NCI-H748 (cell line): ENCODE measurements at regions not wholly inside any gene's neighbourhood (a gene's known extent, or its start where the extent isn't known, plus 50 kb on each side); places are given as distances from the start of the nearest gene placed in this dataset.

Experiments
- DNase-seq: peaks from one replicate; lab custom pipeline; 2025; ENCODE audit not compliant: unreplicated experiment; lab: John Stamatoyannopoulos, UW

DNA sequence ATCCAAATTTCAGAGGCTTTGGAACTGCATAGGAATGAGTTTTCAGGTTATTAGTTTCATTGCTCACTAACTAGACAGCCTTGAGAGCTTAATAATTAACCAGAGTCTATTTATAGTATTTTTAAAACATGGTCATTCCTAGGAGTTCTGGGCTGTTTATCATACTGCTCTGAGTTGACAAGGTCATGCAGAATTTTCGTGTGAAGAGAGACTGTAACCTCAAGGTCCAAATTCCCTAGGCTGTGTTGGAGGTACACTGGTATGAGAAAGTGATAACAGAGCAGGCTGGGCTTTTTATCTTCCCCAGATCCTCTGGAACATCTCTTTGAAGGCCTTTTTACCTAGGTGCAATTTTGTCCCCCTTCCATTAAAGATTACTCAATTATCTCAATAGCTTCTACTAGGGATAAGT is 736.3 kb downstream of the LTN1 start:
- DNase-seq, result no peak

DNA sequence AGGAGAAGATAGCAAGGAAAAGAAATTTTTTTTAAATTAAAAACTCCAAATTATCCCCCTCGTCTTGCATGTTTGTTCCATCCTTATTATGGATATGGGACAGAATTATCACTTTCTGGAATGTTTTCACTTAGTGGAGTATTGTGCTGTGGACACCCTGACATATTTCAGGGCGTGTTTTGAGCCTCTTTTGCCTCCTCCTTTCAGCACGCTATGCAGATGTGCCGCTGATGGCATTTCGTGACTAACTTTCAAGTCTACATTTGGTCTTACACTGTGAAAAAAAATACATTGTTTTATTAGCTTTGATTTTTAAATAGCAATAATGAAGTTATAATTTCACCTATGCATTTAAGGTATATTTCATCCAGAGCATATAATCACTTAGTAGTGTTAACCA is 738.7 kb downstream of the LTN1 start:
- DNase-seq, result no peak

DNA sequence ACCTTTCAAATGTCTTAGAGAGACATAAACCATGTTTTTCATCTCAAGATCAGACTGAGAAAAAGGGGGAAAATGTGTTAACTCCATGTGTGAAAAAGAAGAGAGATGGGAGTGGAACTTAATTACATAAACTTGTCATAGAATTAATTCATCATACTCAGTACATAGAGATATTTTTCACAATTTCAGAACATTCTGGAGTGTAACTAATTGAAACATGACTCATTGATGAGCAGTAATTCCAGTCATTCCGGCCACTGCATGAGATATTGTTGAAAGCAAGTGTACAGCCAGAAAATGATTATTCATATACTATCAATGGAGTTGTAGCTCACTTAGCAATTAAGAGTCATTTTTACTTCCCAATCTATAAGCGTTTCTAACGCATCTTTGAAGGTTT is 739.3 kb downstream of the LTN1 start:
- no peak for DNase-seq

DNA sequence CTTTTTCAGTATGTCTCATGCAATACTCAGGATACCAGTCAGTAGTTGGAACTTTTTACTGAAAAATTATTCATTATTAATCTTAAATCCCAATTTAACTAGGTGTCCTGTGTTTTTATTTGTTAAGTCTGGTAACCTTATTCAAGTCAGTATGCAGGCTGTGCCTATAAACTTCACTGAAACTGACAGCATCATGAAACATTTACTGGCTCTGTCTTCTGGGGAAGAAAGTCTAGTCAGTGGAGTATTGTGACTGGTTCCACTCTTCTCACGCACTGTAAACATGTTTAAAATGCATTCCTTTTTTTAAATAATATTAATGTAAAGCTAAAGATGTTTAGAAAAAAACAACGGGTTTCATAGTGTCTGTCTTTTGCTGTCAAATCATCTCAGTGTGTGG is 739.7 kb downstream of the LTN1 start:
- DNase-seq, result no peak

DNA sequence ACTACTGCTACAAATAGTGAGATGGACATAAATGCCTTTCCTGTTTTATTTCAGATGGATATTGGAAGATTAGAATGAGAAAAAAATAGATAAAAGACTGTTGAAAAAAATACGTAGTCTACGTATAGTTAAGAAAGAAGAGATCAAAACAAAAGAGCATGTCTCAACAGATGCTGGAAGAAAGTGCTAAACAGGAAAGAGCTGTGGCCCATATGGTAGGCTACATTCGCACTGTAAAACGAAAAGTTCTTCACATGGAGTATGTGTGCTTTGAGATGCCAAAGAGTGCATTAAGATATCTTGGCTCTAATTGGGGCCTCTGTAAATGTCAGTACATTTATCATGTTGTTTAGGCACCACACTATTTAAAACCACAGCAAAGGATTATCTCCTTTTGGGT is 741.7 kb downstream of the LTN1 start:
- no peak for DNase-seq

DNA sequence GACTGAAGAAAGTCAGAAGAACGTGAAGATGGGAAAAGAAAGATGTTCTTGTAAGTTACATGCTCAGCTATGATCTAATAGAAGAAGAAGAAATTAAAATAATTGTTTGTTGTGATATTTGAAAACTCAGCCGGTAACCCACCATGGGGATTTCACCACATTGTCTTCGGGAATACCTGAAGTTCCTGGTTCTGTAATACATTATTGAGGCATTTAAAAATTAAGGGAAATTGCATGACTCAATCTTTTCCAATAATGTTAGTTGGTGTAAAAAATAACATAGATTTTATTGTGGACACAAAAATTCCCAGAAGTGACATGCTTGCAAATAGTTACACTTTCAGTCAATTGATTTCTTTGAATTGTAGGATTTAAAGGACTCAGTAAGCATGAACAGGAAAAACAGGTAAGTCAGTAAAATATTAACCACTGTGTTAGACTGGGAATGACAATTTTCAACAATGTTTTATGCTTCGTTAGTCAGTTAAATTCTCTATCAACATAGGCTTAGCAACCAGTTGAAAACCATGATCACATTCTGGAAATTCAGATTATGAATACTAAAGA is 745.1 kb downstream of the LTN1 start:
- no peak for DNase-seq

DNA sequence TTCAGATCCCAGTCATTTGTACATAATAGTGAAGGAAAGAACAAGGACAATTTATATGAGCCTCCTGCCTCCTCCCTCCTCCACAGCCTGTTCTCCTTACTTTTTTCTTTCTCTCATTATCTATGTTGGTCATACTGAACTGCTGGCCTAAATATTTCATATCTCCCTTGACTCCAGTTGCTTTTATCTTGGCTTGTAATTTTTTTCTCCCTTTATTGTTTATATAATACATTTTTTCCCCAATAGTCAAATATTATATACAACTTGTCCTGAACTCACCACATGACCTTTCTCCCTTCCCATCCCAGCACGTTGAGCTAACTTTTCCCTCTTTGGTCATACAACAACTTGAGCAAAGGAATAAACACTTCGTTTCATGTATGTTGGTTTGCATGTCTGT is 752.1 kb downstream of the LTN1 start:
- DNase-seq, result no peak

DNA sequence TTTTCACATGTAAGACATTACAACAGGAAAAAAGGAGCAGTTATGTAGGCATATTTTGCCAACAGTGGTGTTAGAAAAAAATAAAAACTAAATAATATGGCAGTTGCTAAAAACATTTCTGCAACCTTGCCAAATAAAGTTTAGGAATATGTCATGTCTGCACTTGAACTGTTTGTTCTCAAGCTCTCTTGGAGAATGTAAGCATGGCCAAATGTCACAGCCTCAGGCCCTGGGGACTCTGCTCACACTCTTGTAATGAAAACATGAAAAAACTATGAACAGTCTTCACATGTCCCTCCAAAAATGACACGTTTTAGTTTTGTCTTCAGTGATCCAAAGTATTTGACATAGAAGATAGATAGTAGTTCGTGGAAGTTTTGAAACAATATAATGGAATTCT is 753.3 kb downstream of the LTN1 start:
- no peak for DNase-seq

DNA sequence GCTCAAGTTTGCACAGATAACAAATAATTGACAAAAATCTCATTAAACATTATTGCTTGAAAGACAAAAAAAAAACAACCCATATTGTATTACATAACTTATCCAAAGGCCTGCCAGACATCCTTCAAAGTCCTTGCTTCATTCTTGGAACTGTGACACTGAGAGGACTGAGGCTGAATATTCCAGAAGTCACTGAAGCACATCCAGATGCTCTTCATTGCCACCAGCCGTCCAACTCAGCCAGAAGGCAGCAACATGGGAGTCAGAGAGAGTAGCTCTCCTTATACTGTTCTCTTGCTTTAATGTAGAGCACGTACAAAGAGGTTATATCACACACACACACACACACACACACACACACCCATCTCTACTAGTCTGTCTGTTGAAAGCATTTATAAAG is 755.0 kb downstream of the LTN1 start:
- DNase-seq, result no peak

DNA sequence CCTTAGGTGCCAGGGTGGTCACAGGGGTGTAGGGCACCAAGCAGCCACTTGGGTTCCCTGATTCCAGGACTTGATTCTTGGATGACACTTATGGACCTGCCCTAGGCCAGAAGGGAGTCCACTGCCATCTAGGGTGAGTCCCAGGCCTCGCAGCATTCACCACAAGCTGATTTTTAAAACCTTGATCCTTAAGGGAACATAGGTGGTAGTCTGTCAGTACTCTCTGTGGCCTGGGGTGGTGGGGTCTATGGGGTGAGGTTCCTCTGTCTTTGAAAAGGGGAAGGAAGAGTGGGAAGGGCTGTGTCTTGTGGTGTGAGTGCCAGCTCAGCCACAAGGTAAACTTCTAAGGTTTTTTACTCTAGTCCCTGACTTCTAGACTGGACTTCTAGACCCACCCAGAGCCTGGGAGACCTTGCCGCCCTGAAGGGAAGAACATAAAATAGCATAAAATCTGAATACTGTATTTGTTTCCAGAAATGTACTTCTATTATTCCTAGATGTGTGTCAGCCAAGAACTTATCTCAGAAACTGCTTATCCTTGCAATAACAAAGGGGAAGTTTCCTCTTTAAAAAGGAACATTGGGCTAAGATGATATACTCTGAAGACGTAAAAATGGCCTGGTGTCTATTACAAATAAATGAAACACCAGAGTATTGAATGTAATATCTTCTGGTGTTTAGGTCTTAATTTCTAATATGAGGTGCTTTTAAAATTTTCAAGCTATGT is 757.3 kb downstream of the LTN1 start:
- DNase-seq, result no peak

DNA sequence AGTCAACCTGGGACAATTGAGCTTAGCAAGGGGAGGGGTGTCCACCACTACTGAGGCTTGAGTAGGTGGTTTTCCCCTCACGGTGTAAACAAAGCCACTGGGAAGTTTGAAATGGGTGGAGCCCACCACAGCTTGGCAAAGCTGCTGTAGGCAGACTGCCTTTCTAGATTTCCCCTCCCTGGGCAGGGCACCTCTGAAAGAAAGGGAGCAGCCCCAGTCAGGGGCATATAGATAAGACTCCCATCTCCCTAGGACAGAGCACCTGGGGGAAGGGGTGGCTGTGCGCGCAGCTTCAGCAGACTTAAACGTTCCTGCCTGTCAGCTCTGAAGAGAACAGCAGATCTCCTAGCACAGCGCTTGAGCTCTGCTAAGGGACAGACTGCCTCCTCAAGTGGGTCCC is 758.4 kb downstream of the LTN1 start:
- DNase-seq, result no peak

DNA sequence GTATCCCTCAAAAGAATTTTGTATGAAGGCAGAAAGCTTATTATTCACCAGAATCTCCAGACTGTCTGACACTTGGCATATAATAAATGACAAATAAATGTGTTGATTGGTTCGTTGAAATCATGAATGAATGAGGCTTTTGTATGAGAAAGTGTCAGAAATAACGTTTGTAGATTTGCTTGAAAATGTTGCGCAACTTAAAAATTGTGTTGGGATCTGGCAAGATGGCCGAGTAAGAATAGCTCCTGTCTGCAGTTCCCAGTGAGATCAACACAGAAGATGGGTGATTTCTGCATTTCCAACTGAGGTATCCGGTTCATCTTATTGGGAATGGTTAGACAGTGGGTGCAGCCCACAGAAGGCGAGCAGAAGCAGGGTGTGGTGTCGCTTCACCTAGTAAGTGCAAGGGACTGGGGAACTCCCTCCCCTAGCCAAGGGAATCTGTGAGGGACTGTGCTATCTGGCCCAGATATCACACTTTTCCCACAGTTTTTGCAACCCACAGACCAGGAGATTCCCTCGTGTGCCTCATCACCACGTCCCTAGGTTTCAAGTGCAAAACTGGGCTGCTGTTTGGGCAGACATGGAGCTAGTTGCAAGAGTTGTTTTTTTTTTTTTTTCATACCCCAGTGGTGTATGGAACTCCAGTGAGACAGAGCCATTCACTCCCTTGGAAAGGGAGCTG is 759.0 kb downstream of the LTN1 start:
- DNase-seq, result no peak

DNA sequence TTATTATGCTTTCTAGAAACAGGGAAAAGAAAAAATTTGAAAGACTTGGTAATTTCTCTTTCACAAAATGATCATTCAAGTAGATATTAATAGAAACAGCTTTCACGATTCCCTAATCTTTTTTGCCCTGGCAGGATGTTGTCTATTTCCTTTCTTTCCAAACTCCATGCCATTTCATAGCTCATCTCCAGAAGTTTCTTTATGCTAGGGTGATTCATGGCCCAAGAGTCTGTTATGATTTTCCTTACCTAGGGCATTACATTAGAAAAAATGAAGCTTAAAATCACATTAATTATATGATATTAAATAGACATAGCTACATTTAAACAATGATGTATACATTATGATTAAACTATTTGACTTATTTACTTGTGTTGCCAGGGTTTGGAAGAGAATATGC is 762.1 kb downstream of the LTN1 start:
- no peak for DNase-seq

DNA sequence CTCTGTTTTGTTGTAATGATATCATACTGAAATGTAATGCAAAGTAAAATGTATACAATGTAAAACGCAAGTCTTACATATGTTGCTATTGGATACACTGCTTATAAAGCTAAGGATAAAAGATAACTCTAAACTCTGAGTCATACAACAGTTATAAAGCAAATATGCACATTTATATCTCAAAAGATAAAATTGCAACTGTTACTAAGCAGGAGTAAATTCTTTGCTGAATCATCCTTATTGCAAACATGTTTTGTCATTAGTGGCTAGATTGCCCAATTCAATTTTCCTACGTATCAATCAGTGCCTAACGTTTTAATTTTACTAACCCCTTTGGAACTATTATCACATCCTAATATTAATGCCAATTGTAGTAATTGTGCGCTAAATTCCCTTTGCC is 762.9 kb downstream of the LTN1 start:
- no peak for DNase-seq

DNA sequence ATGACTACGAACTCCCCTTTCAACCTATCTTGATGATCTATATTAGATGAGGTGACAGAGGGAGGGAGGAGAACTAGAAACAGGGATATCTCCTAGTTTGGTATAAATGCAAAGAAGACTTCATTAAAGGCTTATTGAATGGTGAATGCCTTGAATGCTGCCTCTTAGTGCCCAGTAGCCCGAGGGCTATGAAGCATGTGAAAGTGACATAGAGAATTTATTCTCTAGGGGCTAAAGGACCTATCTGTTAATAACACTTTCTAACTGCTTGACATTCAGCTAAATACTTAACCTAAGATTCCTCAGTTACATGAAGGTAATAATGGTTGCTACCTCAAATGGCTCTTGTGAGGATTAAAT is 764.1 kb downstream of the LTN1 start:
- DNase-seq, result no peak

DNA sequence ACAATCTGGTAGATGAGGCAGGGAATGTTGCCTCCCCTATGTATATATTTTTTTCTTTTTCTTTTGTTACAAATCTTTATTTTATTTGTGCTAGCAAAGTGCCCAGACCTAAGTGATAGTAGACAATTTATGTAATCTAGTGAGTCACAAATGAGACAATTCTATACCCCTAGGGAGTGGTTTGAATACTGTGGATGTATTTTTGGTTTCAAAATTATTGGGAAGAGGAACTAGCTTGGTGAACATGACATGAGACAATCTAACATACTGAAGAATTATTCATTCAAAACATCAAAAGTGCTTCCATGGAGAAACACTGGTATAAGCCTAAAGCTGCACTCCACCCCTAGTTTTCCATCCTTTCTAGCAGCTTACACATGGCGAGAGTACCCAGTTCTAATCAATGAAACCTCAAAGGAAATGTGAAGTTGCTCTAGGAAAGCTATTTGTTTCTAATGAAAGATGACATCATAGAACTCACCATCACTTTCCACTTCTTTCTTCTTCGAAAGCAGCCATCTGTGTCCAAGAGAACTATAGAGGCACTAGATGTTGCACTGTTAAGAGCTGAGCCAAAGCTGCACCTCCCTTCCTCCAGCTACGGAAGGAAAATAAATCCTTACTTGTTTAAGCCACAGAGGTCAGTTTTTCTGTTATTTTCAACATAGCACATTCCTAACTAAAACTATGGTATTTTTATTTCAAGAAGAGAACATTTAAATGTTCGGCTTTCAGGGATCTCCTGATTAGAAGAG is 764.6 kb downstream of the LTN1 start:
- no peak for DNase-seq

DNA sequence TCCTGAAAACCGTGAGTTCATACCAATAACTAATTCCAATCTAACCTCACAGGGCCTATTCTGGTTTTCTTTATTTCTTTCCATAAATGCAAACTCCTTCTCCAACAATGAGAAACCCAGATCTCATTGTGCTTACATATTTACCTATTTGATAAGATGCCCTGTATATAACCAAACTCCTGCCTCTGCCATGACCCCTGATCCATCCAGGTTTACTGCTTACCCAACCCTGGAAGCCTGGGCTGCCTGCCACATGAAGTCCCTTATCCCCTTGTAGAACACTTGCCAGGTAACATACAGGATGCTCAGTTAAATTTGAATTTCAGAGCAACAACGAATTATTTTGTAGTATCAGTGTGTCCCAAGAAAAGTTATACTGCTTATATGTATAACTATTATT is 766.1 kb downstream of the LTN1 start:
- no peak for DNase-seq

DNA sequence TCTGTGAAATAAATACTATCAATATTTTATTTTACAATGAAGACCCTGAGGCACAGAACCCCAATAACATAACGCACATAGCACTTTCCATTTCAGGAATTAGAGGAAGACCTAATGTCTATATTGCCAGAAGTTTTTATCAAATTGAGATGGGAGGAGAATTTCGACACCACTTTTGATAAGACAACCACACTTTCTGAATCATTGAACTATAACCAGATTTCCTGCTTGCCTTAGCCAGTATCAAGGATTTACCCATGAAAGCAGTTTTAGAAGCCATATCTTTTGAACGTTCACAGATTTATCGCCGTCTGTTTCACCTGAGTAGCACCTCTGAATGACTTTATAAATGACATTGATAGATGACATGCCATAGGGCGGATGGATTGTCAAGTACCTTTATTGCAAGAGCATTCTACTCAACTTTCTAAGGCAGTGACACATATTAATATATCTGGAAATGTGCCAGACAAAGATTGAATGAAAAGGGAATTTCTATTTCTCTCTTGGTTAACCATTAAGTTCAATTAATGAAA is 768.4 kb downstream of the LTN1 start:
- no peak for DNase-seq

DNA sequence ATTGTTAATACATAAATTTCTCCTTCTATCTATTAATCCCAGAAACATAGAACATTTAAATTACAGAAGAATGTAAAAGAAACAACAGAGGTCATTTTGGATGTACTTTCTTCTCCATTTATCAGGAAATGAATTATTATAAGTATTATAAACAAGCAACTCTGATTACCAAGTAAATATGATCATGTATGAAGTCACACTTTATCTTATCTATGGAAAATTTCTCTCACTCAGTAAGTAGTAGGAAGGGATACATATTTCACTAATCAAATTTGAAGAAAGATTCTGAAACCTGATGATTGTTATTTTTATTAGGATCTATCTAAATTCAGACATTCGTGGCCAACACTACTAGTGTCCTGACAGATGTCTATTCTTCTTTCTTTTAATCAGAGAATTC is 770.7 kb downstream of the LTN1 start:
- DNase-seq, result no peak

DNA sequence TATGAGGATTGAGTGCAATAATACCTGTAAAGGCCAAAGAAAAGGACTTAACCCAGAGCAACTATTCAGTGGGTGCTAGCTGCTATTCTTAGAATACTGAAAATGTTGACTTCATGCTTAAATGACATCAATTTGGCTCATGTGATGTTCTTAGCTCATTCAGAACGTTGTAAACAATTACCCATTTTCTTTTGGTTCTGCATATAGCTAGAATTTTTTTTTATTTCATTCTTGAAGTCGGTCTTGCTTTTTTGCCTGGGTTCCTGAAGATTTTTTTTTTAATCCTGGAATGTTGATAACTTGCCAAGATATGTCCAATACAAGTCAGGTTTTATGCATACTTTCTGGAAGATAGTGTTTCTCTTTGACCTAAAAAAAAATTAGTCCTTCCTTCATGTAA is 772.0 kb downstream of the LTN1 start:
- no peak for DNase-seq

DNA sequence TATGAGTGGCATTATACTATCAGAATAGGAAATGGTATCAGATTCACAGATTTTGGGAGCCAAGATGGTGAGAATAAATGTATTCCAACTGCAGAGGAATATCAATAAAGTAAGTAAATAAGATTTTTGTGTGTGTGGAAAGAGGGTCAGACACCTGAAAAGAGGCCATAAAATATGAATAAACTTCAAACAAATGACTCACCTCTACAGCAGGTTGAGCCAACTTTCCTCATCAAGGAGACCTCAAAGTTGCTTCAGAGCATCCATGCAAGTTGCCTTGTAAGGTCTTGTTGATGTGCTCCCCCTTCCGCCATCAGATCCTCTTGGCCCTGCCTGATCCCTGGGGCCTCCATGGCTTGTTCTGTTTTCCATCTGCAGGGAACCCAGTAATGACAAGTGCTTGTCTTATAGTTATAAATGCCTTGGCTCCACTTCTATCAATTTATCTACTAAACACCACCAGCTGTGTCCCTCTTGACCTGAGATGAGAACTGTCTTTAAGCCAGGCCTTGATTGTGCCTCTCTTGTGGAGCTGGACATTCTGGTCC is 775.6 kb downstream of the LTN1 start:
- DNase-seq, result no peak
